GM13976 (cell line): ENCODE measurements at regions not wholly inside any gene's neighbourhood (a gene's known extent, or its start where the extent isn't known, plus 50 kb on each side); places are given as distances from the start of the nearest gene placed in this dataset.

Experiments used
- DNase-seq: peaks from one replicate; pipeline ENCODE4 v3.0.0; 2012; ENCODE audit warnings: low spot score
- in situ Hi-C: fragments of 300-500 bp; cut with MboI; formaldehyde crosslinking; loops from one replicate; pipeline ENCODE4 v1.12.0; 2022; ENCODE audit warnings: low sequenced_read_pairs, mixed read lengths, inconsistent platforms; ENCODE audit not compliant: unreplicated experiment
- TF ChIP-seq, protein P1 (sequence below): IDR thresholded peaks from 2 replicates; pipeline ENCODE4 v1.5.1; 2012; ENCODE audit warnings: borderline replicate concordance, mild to moderate bottlenecking; ENCODE audit not compliant: insufficient read depth; ENCODE audit errors: extremely low read depth, missing control alignments, control extremely low read depth

DNA sequence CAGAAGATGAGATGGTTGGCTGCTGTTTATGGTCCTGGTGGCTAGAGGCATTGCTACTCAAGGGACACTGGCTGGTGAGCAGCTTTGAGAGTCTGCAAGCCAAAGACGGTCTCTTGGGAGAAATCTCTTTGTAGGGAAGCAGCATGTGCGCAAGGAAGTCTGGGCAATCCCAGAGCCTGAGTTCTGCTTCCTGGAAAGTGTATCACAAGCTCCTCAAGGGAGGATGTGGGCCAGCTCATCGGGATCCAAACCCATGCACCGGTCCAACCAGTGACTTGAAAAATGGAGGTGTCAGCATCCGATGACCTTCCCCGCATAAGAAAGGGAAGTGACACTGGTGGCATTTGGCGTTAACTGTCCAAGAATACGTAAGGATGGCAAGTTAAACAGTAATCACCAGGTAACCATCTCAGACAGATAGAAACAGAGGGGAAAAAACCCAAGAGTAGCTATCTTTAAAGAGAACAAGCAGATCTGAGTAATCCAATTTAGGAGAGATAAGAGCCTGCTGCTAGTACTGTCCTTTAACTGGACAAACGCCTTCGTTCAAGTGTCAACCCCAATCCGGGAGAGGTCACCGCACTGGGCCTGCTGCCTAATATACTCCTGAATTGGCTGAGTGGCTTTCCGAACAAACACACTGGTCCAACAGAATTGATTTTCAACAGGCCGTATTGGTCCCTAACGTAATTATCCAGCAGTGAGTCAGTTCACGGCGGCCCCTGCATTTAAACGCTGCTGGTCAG, 303.0 kb upstream of the ZFHX3 start:
- in situ Hi-C loops: no loop called here

DNA sequence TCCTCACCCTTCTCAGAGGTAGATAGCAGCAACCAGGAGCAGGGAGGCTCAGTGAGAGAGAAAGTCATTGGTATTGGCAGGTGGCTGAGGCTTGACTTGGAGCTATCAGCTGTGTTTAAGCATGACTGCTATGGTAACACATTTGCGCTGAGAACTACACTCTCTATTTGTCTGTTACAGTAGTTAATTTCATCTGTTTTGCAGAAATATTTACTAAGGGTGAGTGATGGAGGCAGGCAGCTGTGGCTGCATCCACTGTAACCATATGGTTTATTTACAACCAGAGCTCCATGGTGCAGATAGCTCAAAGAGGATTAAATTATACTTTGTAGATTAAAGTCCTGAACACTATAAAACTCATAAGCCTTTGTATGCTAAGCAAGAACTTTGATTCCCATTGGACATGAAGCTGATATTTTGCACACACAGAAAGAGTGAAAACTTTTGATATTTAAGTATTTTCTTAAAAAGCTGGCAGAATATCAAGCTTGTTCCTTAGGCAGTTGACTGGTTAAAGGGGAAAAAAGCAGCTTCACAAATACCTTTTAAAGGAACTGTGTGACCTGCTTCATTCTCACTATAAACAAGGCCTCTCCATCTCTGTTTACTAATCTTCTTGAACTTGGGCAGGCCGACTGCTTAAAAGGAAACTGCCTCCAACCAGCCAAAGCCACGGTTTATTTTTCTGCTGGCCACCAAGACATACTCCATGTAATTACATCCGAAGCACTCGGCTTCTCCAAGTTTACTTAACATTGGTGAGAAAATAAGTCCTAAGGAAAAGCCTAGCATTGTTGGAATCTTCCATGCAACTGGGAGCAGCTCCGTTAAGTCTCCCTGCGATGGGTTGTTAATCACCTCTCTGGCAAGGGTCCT, 299.8 kb upstream of the ZFHX3 start:
- TF ChIP-seq, protein P1, sequence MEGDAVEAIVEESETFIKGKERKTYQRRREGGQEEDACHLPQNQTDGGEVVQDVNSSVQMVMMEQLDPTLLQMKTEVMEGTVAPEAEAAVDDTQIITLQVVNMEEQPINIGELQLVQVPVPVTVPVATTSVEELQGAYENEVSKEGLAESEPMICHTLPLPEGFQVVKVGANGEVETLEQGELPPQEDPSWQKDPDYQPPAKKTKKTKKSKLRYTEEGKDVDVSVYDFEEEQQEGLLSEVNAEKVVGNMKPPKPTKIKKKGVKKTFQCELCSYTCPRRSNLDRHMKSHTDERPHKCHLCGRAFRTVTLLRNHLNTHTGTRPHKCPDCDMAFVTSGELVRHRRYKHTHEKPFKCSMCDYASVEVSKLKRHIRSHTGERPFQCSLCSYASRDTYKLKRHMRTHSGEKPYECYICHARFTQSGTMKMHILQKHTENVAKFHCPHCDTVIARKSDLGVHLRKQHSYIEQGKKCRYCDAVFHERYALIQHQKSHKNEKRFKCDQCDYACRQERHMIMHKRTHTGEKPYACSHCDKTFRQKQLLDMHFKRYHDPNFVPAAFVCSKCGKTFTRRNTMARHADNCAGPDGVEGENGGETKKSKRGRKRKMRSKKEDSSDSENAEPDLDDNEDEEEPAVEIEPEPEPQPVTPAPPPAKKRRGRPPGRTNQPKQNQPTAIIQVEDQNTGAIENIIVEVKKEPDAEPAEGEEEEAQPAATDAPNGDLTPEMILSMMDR: no peak
- no peak for DNase-seq
- in situ Hi-C loops: no loop called here

More for the DNA sequence above, 303.0 kb upstream of the ZFHX3 start:
- TF ChIP-seq, protein P1: no peak
- DNase-seq: no peak

DNA sequence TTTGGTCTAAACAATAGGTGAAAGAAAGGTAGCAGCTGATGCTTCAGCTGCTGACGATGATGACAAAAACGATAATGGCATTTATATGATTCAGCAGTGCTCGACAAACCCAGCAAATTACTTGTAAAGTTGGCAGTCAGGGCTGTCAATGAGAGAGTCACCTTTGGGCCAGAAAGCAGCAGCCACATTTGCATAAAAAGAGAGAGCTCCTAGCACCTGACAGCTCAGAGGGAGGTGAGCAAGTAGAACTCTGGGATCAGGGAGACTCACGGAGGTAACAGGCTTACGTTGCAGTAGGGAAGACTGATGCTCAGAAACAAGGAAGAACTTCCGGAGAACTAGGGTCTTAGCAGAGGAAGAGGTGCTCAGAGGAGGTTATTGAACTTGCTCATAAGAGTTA, 291.9 kb upstream of the ZFHX3 start:
- in situ Hi-C loops: no loop called here
- DNase-seq: no peak
- TF ChIP-seq, protein P1: no peak

DNA sequence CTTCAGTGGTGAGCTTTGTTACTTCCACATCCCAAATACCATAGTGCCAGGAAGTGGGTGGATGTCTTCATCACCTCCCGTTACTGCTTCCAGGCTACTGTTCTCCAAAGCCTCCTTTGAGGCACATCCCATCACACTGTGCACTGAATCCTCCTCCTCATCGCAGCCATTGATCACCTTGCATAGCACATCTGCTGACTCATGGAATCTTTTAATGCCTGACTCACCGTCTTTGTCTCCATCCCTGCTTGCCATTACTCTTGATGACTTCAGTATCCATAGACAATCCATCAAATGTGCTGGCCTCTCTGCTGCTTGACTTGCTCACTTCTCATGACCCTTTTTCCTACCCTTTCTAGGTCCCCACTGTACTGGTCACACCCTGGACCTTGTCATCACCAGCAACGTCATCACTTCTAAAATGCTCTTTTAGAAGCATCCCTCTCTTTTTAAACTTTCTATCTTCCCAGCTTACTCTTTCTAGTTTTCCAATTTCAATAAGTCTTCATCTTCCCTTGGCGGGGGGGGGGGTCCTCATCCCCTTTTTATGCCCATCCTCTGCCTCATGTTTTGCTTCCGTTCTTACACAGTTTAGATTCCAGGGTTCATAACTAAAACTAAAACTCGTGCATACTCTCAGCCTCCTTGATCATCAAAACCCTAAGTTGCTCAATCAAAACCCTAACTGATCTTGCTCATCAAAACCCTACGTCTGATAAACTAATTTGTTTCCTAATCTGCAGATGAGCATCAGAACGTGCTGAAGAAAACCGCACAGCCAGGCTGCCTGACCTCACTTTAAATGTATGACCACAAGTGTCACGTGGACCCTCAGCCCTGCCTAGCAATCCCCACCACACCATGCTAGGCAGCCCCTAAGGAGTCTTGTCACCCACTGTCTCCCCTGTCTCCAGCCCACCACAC, 289.7 kb upstream of the ZFHX3 start:
- TF ChIP-seq, protein P1: no peak
- no peak for DNase-seq
- in situ Hi-C loops: no loop called here

DNA sequence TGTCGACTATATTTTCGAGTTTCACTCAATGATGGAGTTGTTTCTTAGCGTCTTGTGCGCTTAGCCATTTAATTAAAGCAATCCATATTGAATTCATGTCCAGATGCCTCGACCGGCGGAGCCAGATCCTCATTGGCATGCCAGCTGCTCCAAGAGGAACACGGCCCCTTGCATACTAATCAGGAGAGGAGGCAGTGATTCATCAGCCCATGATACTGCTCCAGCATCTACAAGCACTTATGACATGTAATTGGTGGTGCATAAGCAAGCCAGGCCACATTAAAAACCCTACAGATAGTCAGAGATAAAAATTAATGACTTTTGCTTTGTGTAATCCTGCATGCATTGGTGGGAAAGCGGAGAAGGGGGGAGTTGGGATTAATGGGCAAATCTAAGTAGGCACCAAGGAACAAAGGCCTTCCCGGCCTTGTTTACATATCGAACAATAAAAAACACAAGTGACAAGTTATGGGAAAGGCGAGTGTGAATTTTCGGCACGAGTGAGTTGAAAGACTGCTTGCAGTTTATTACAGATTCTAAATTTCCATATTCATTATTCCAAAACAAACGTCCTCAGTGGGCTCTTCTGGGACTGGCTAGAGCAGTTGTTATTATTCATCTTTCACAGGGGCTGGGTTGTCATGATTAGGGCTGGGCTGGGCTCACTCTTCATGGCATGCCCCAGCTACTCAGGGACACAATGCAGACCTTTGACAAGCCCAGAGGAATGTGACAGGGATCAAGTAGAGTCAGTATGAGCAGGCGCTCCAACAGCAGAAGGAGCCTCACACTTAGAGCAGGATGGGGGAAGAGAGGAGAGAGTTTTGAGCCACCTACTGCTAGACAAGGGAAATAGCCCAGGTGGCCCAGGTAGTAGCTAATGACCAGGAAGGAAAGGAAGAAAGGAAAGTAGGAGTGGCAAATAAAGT, 281.7 kb upstream of the ZFHX3 start:
- TF ChIP-seq, protein P1: no peak
- DNase-seq: no peak
- in situ Hi-C loops: no loop called here
